Keratinocyte (primary cell): ENCODE measurements at regions not wholly inside any gene's neighbourhood (a gene's known extent, or its start where the extent isn't known, plus 50 kb on each side); places are given as distances from the start of the nearest gene placed in this dataset.

Experiments used
- DNase-seq: peaks from one replicate; pipeline ENCODE4 v3.0.0-alpha.2; 2011; ENCODE audit warnings: low read depth, missing footprints, low spot score
- FAIRE-seq: peaks from 2 replicates; lab custom pipeline; 2011; peaks lifted over from hg19 to GRCh38; lab: Jason Lieb, UNC
- H2AFZ ChIP-seq: 2 replicates; pipeline ENCODE4 v1.6.0; 2012; ENCODE audit warnings: low read length, control low read depth, inconsistent platforms; ENCODE audit not compliant: control insufficient read depth
- H3K27ac ChIP-seq: 2 replicates; pipeline ENCODE4 v1.5.1; 2011; ENCODE audit warnings: low read length; ENCODE audit not compliant: control insufficient read depth, insufficient read depth
- H3K27me3 ChIP-seq: 3 replicates; pipeline ENCODE4 v1.6.0; 2011; ENCODE audit warnings: low read length; ENCODE audit not compliant: control insufficient read depth, insufficient read depth; ENCODE audit errors: extremely low read depth
- H3K36me3 ChIP-seq, 2 experiments: 2 replicates in 1 of 2; 3 replicates in 1 of 2; pipeline ENCODE4 v1.5.1; 2011; ENCODE audit warnings: low read length in 2 of 2, mild to moderate bottlenecking in 1 of 2; ENCODE audit not compliant: control insufficient read depth in 2 of 2, insufficient read depth in 2 of 2; ENCODE audit errors: extremely low read depth in 1 of 2
- H3K4me1 ChIP-seq: 3 replicates; pipeline ENCODE4 v1.5.1; 2011; ENCODE audit warnings: low read length; ENCODE audit not compliant: control insufficient read depth, insufficient read depth; ENCODE audit errors: extremely low read depth
- H3K4me2 ChIP-seq: 3 replicates; pipeline ENCODE4 v1.6.0; 2011; ENCODE audit warnings: low read depth, low read length; ENCODE audit not compliant: control insufficient read depth, insufficient read depth; ENCODE audit errors: extremely low read depth
- H3K4me3 ChIP-seq, 3 experiments: fragments of 200-600 bp in 1 of 3; sonication (generic) in 1 of 3; 2 replicates in 2 of 3; 3 replicates in 1 of 3; pipeline ENCODE4 v1.5.1; 2011 to 2016; ENCODE audit warnings: low read length in 3 of 3, mild to moderate bottlenecking in 3 of 3, control low read depth in 2 of 3, inconsistent platforms in 1 of 3, low read depth in 1 of 3, mixed read lengths in 1 of 3, mixed run types in 1 of 3, moderate library complexity in 1 of 3; ENCODE audit not compliant: control insufficient read depth in 2 of 3, insufficient read depth in 2 of 3; ENCODE audit errors: extremely low read depth in 1 of 3
- H3K79me2 ChIP-seq: 2 replicates; pipeline ENCODE4 v1.6.0; 2012; ENCODE audit warnings: low read length; ENCODE audit not compliant: control insufficient read depth, insufficient read depth
- H3K9ac ChIP-seq: 3 replicates; pipeline ENCODE4 v1.6.0; 2011; ENCODE audit warnings: low read length; ENCODE audit not compliant: control insufficient read depth, insufficient read depth; ENCODE audit errors: extremely low read depth
- H3K9me1 ChIP-seq: 3 replicates; pipeline ENCODE4 v1.6.0; 2011; ENCODE audit warnings: low read length; ENCODE audit not compliant: control insufficient read depth, insufficient read depth; ENCODE audit errors: extremely low read depth
- H3K9me3 ChIP-seq: 2 replicates; pipeline ENCODE4 v1.5.1; 2012; ENCODE audit warnings: low read depth, low read length; ENCODE audit not compliant: control insufficient read depth
- H4K20me1 ChIP-seq: 3 replicates; pipeline ENCODE4 v1.6.0; 2011; ENCODE audit warnings: low read length; ENCODE audit not compliant: control insufficient read depth, insufficient read depth; ENCODE audit errors: extremely low read depth
- CTCF ChIP-seq, 3 experiments: IDR thresholded peaks in 1 of 3; conservative IDR thresholded peaks in 1 of 3; optimal IDR thresholded peaks in 1 of 3; 2 replicates in 2 of 3; 3 replicates in 1 of 3; pipeline versions ENCODE3 to v1.5.1; 2011; ENCODE audit warnings: low read length in 3 of 3, mild to moderate bottlenecking in 3 of 3, moderate library complexity in 2 of 3, control low read depth in 1 of 3, inconsistent platforms in 1 of 3; ENCODE audit not compliant: insufficient read depth in 2 of 3; ENCODE audit errors: extremely low read depth in 1 of 3
- EZH2 ChIP-seq: IDR thresholded peaks from one replicate; pipeline ENCODE4 v1.6.1; 2012; ENCODE audit warnings: inconsistent platforms, mild to moderate bottlenecking, low read length, moderate library complexity
- dilution Hi-C: fragments of 300-500 bp; cut with MboI; formaldehyde crosslinking; loops from one replicate; pipeline ENCODE4 v1.7.0; 2020; ENCODE audit warnings: low sequenced_read_pairs; ENCODE audit not compliant: extremely low pct_ligation_motif_present

- TF ChIP-seq EZH2 (no peak), CTCF (optimal IDR thresholded peaks at IDR 0.05 in 1 of 3, IDR thresholded peaks at IDR 0.05 in 1 of 3, conservative IDR thresholded peaks at IDR 0.05 in 1 of 3; ENCODE audit: extremely low read depth in 1 of 3, insufficient read depth in 2 of 3, low read length in 3 of 3) (no peak)
- dilution Hi-C loops, result no loop called here
These were observed 100.2 kb upstream of the CDYL start for GRCh38 chr6:4676016-4676415.

GRCh38 chr6:4675121-4675520 lies 101.1 kb upstream of the CDYL start:
- Histone ChIP-seq H3K9me1 (no peaks in the 10 kb centered on the region), H2AFZ (no peak overlapping the region), H3K4me2 (no peak overlapping the region), H3K27ac (no peak overlapping the region), H3K9me3 (no peaks in the 10 kb centered on the region), H3K4me3 (no peak overlapping the region), H3K4me1 (no peaks in the 10 kb centered on the region), H3K36me3 (no peaks in the 10 kb centered on the region), H3K27me3 (no peaks in the 10 kb centered on the region), H3K9ac (no peak overlapping the region), H4K20me1 (no peaks in the 10 kb centered on the region), H3K79me2 (no peaks in the 10 kb centered on the region)
- DNase-seq (no peak), FAIRE-seq (no peak)
- dilution Hi-C loops, result no loop called here
- TF ChIP-seq CTCF (optimal IDR thresholded peaks at IDR 0.05 in 1 of 3, IDR thresholded peaks at IDR 0.05 in 1 of 3, conservative IDR thresholded peaks at IDR 0.05 in 1 of 3; ENCODE audit: extremely low read depth in 1 of 3, insufficient read depth in 2 of 3, low read length in 3 of 3) (no peak), EZH2 (no peak)

More at GRCh38 chr6:4676016-4676415, 100.2 kb upstream of the CDYL start:
- DNase-seq, result no peak
- Histone ChIP-seq H2AFZ (no peak overlapping the region), H3K9me1 (no peaks in the 10 kb centered on the region), H3K9me3 (no peaks in the 10 kb centered on the region), H3K9ac (no peak overlapping the region), H3K27me3 (no peaks in the 10 kb centered on the region), H3K36me3 (no peaks in the 10 kb centered on the region), H3K4me3 (no peak overlapping the region), H3K27ac (no peak overlapping the region), H4K20me1 (no peaks in the 10 kb centered on the region), H3K4me2 (no peak overlapping the region), H3K79me2 (no peaks in the 10 kb centered on the region), H3K4me1 (no peaks in the 10 kb centered on the region)
- FAIRE-seq, result no peak
